Neutrophil (primary cell): ENCODE measurements at regions not wholly inside any gene's neighbourhood (a gene's known extent, or its start where the extent isn't known, plus 50 kb on each side); places are given as distances from the start of the nearest gene placed in this dataset.
"Not testable (repeated sequence)": the region's sequence is repeated elsewhere in the genome, so short reads cannot be mapped to it uniquely, and the experiment has no call there.

Experiments
- H3K27ac ChIP-seq: fragments of 200-600 bp; sonication (generic); 2 replicates; pipeline ENCODE4 v1.5.1; 2016; ENCODE audit warnings: mild to moderate bottlenecking, moderate library complexity
- H3K27me3 ChIP-seq: fragments of 200-600 bp; sonication (generic); 2 replicates; pipeline ENCODE4 v1.6.0; 2016; ENCODE audit warnings: mild to moderate bottlenecking
- H3K36me3 ChIP-seq: fragments of 200-600 bp; sonication (generic); 2 replicates; pipeline ENCODE4 v1.5.1; 2017
- H3K4me1 ChIP-seq, 2 experiments: fragments of 200-600 bp in 1 of 2; sonication (generic) in 1 of 2; 1 replicate in 1 of 2; 2 replicates in 1 of 2; pipeline versions ENCODE4 v1.5.1 to v1.6.1; 2013 to 2016; ENCODE audit warnings: low read depth in 1 of 2, low read length in 1 of 2, mild to moderate bottlenecking in 1 of 2, moderate library complexity in 1 of 2; ENCODE audit not compliant: control insufficient read depth in 1 of 2, insufficient read depth in 1 of 2
- H3K4me3 ChIP-seq, 2 experiments: fragments of 200-600 bp in 1 of 2; sonication (generic) in 1 of 2; 1 replicate in 1 of 2; 2 replicates in 1 of 2; pipeline ENCODE4 v1.5.1; 2013 to 2016; ENCODE audit warnings: low read depth in 1 of 2, low read length in 1 of 2, mild to moderate bottlenecking in 1 of 2, moderate library complexity in 1 of 2
- H3K9me3 ChIP-seq: fragments of 200-600 bp; sonication (generic); 2 replicates; pipeline ENCODE4 v1.5.1; 2016
- CTCF ChIP-seq: fragments of 200-600 bp; sonication (generic); IDR thresholded peaks from 2 replicates; pipeline ENCODE4 v1.5.1; 2016; ENCODE audit warnings: antibody characterized with exemption

GRCh38 chr12:75692876-75693275 is 181.5 kb upstream of the KRR1 start:
- H3K27ac ChIP-seq: no peak overlapping the region

GRCh38 chr12:75690296-75690955 is 179.0 kb upstream of the KRR1 start:
- Histone ChIP-seq H3K4me1 (no peaks in the 10 kb centered on the region), H3K4me3 (no peak overlapping the region), H3K27me3 (no peaks in the 10 kb centered on the region), H3K27ac (no peak overlapping the region), H3K36me3 (no peaks in the 10 kb centered on the region), H3K9me3 (no peaks in the 10 kb centered on the region)
- TF ChIP-seq CTCF: no peak

More at GRCh38 chr12:75692876-75693275, 181.5 kb upstream of the KRR1 start:
- Histone ChIP-seq H3K4me3 (no peak overlapping the region), H3K27me3 (no peaks in the 10 kb centered on the region), H3K4me1 (no peaks in the 10 kb centered on the region), H3K9me3 (no peaks in the 10 kb centered on the region), H3K36me3 (no peaks in the 10 kb centered on the region)
- TF ChIP-seq CTCF: no peak

- not testable (repeated sequence) for H3K27ac ChIP-seq, H3K4me1 ChIP-seq, H3K9me3 ChIP-seq, H3K36me3 ChIP-seq, H3K27me3 ChIP-seq, H3K4me3 ChIP-seq
Observed at GRCh38 chr12:75686233-75686632, 174.8 kb upstream of the KRR1 start.

- H3K4me1 ChIP-seq: no peaks in the 10 kb centered on the region
- no peak for TF ChIP-seq CTCF
- no peak overlapping the region for H3K27ac ChIP-seq
- no peaks in the 10 kb centered on the region for H3K36me3 ChIP-seq
- H3K9me3 ChIP-seq: no peaks in the 10 kb centered on the region
- no peak overlapping the region for H3K4me3 ChIP-seq
- no peaks in the 10 kb centered on the region for H3K27me3 ChIP-seq
Observed at GRCh38 chr12:75685617-75686225, 174.3 kb upstream of the KRR1 start.

- no peak overlapping the region for H3K27ac ChIP-seq
- H3K27me3 ChIP-seq: no peaks in the 10 kb centered on the region
- no peak for TF ChIP-seq CTCF
- no peaks in the 10 kb centered on the region for H3K9me3 ChIP-seq
- no peaks in the 10 kb centered on the region for H3K4me1 ChIP-seq
- H3K4me3 ChIP-seq: no peak overlapping the region
- no peaks in the 10 kb centered on the region for H3K36me3 ChIP-seq
Observed at GRCh38 chr12:75684678-75685616, 173.5 kb upstream of the KRR1 start.

- H3K27me3 ChIP-seq, H3K36me3 ChIP-seq, H3K9me3 ChIP-seq, H3K27ac ChIP-seq, H3K4me3 ChIP-seq, H3K4me1 ChIP-seq: not testable (repeated sequence)
Observed at GRCh38 chr12:75683995-75684586, 172.7 kb upstream of the KRR1 start.
